ENCODE measurements at regions not wholly inside any gene's neighbourhood (a gene's known extent, or its start where the extent isn't known, plus 50 kb on each side); places are given as distances from the start of the nearest gene placed in this dataset.

DNA sequence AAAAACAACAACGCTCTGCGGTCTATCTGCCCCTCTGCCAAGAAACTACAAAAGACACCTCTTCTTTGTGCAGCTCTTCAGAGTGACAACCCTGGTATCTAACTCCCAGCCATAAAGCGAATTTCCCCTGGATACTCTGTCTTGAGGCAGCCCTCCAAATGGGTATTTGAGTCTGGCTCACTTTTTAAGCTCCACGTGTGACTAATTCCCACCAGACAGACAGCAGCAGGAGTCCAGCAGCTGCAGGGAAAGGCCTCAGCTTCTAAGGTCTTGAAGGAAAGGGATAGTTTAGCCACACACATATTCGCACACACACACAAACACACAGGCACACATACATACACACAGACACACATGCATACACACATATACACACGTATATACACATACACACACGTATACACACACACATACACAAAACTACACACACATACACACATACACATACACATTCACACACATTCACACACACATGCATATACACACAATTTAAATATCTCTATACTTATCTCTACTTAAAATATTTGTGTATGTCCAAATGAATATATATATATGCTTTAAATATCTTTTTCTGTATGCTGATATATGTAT is 188.8 kb downstream of the TSHZ3 start:
- DNase-seq, result no peak

DNA sequence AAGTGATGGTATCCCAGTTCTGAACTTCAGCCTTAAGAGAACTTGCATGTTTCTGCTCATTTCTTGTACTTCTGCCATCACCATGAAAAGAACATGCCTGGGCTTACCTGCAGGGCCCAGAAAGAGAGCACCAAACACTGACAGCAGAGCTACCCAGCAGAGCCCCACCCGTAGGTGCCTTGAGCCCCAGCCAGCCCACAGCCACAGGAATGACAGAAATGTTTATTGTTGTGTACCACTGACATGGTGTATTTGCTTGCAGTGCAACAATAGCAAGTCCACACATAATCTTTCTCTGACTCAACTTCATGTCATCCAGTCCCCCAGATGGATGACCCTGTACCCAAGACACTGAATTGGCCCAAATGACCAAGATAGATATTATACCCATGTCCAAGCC is 195.2 kb downstream of the TSHZ3 start:
- no peak for DNase-seq

GRCh38 chr19:31152906-31153305 is 196.3 kb downstream of the TSHZ3 start:
- no peak for DNase-seq

GRCh38 chr19:31149441-31149941 is 199.7 kb downstream of the TSHZ3 start:
- no peak for DNase-seq

- DNase-seq, result no peak
Observed at GRCh38 chr19:31148671-31149070, 200.6 kb downstream of the TSHZ3 start.

DNA sequence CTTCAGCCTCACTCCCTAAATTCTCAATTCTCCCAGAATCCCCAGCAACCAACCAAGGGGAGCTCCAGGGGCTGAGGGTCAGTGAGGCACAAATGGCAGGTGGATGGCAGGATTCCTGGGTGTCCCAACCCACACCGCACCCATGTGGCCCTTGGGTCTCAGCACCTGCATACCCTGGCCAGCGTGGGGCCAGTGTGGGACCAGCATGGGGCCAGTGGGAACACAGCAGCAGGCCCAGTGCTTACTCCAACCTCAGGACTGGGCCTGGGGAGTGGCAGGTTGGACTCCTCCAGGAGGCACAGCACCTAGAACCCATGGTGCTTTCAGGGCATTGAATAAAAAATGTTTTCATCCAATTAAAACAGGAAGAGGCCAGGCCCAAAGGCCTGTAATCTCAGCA is 202.0 kb downstream of the TSHZ3 start:
- DNase-seq, result no peak

DNA sequence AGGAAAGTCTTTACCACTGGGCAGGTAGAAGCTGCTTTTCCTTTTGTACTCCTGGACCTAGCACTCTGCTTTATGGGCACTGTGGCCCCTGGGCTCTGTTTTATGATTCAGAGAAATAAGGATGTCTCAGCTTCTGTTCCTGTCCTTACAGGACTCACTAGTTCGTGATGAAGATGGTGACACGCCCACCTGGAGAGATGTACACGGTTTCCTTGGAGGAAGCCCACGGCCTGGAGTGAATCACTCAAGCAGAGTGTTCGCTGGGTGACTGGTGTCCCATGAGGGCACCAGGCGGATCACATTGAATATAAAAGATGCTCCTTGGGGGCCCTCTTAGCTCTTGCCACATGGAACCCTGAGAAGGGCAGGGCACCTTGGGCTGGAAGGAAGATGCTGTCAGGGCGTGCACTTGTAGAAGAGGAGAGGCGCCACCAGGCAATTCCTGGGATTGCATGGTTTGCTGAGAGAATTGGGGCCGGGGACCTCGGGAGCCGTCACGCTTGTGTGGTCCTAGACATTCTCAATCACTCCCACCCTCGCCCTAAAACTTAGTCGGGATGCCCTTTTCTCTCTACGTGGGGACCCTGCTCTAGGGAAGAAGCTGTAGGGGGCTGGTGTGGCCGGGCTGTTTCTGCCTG is 202.6 kb downstream of the TSHZ3 start:
- DNase-seq, result no peak

- DNase-seq, result no peak
Observed at GRCh38 chr19:31146015-31146414, 203.2 kb downstream of the TSHZ3 start.

GRCh38 chr19:31145007-31145406 is 204.2 kb downstream of the TSHZ3 start:
- DNase-seq, result no peak

DNA sequence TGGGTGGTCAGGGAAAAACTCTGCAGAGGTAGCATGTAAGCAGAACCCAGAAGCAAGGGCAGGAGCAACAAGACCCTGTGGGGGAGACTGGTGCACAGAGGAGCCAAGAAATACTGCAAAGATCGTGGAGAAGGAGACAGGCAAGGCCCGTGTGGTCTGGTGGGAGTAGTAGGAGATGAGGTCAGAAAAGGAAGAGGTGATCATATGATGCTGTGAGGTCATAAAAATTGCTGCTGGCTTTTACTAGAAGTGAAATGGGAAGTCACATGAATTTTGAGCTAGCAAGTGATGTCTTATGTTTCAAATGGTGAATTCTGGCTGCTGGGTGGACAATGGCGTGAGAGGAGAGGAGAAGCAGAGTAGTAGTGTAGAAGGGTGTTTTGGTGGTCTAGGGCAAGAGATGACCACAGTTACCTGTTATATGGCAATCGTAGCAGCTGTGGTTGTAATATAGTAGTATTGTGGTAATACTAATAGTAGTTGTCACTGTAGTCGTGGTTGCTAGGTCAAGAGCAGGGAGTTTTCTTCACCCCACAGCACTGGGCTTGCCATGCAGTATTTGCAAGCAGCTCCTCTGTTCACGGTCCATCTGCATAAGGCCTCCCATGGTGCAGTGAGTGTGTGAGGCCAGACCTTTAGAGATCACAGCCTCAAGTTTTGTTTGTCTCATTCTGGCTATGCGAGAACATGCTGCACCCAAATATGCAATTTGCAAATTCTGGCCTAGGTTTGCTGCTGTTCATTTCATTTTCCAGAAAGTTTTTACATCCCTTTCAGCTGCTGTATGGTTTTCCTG is 205.0 kb downstream of the TSHZ3 start:
- no peak for DNase-seq

- DNase-seq, result no peak
Observed at GRCh38 chr19:31141301-31141700, 207.9 kb downstream of the TSHZ3 start.

DNA sequence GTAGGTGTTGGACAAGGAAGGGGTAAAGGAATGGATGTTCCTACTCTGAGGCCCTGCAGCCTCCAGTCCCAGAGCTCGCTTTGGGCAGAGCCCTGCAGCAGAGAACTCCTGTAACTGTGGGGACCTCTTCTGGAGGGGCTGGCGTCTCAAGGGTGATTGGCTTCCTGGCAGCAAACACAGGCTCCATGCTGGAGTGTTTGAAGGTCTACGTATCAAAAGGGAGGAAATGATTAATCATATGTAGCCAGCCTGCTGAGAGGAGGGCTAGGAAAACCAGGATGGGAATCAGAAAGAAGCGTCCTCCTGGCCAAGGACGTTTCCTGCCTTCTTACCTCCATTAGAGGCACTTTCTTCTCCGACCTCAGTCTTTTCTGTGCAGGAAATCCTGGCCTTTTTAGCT is 208.5 kb downstream of the TSHZ3 start:
- DNase-seq, result peak in 1 of 2 experiments; percentile 29

DNA sequence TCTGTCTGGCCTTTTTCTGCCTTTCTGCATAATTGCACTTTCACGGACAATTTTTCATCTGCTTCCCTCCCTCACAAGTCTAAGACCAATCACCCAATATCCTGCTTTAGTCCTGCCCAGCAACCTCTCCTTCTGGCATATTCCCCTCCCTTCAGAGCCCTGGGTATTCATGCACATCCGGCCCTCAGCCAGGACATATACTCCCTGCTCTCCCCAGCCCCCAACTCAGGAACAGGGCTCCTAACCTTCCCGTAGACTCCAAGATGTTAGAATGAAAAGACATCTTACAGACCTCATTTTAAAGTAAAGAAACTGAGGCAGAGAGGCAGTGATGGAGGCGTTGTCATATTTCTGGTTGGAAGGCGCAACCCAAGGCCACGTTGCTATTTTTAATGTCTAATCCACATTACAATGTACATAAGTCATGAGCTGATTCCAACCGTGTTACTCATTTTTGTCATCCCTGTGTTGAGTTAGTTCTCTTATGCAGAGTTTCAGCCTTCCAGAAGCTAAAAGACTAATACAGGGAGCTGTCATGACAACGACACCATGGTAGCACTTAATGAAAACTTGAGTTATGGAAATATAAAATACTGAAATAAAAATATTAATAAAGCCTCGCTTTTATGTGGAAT is 209.2 kb downstream of the TSHZ3 start:
- peak in 1 of 2 experiments; percentile 16 for DNase-seq

DNA sequence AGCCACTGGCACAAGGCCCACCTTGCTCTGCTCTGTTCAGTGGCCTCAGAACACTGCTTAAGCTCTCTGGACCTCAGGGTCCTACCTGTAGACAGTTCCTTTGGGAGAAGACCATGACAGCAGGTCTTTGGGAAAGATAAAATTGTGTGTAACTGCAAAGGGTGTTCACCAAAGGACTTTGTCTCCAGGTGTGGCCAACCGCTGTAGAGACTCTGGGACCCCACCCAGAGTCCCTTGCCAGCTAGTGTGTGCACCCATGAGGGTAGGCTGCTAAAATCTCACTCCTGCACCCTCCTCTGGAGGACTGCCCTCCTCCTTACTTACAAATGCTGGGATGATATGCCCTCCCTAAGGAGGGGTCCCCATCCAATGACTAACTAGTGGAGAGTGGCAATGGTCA is 211.2 kb downstream of the TSHZ3 start:
- no peak for DNase-seq

DNA sequence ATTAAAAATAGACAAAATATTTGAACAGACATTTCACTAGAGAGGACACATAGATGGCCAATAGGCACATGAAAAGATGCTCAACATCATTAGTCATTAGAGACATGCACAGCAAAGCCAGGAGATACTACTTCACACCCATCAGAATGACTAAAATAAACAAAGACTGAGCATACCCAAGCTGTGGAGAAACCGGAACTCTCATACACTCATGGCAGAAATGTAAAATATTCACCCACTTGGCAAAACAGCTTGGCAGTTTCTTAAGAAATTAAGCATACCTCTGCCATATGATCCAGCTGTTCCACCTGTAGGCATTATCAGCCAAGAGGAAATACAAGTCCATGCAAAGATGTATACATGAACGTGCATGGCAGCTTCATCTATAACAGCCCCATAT is 213.4 kb downstream of the TSHZ3 start:
- DNase-seq, result no peak

- DNase-seq, result no peak
Observed at GRCh38 chr19:31132753-31133110, 216.5 kb downstream of the TSHZ3 start.

- DNase-seq, result no peak
Observed at GRCh38 chr19:31128291-31128690, 220.9 kb downstream of the TSHZ3 start.

DNA sequence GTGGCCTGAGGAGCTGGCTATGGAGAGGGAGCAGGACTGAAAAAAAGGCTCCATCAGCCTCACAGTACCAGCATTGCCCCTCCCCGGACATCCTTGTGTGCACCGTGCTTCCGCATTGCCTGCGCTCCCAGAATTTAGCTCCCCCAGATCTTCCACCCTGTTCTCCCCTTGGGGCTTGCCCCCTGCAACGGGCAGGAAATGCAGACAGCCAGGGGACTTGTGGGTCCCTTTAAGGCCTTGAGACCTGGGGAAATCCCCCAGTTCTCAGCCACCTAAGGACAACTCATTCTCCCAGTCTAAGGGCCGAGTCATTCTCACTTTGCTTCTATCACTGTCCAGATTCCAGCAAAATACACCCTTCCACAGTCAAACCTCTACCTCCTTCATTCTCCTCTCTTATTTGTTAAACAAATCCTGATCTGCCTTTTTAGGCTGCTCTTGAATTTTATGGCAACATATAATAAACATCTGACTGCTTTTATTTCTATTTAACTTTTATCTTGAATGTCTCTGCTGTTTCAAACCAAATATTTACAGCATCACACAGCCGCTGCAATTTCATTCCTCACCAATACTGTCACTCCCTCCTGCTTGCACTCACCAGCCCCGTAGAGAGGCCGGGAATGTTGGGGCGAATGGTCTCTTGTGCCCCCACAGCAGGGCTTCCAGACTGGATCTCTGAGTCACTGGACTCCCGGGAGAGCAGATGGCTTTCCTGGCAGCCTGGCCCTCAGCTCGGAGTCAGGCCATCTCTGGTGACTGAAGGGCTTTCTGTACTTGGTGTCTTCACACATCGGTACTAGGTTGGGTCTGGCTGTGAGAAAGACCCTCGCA is 221.9 kb downstream of the TSHZ3 start:
- peak; percentile 48 to 53 for DNase-seq

DNA sequence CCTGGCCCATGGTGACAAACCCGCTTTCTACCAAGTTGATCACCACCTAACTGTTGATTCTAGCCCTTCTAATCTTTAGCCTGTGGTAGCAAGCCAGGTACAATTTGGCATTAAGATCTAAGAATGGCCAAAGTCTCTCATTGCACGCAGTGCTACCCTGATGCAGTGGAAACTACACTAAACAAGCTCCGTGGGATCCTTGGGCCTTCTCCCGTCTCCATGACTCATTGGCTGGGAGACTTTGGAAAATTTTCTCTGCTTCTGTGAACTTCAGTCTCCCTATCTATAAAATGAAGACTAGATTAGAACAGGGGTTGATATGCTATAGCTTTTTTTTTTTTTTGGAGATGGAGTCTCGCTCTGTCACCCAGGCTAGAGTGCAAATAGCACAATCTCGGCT is 223.0 kb downstream of the TSHZ3 start:
- DNase-seq, result no peak

DNA sequence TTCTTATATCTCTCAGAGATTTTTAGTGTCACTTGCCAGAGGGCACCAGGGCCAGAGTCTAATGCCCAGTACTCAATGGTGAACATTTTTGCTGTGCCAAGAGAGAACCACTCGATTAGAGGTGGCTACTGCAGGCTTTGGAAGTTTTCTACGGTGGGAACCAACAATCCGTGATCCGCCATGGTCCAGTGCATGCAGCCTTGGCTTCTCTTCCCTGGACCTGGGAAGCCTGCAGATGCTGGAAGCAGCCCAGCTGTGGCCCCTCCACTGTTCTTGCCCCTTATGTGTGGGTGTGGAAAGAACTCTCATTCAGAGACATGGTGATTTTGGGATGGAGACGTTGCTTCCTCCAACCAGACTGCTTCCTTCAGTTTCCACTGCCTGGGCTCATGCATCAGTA is 224.2 kb downstream of the TSHZ3 start:
- DNase-seq, result no peak

DNA sequence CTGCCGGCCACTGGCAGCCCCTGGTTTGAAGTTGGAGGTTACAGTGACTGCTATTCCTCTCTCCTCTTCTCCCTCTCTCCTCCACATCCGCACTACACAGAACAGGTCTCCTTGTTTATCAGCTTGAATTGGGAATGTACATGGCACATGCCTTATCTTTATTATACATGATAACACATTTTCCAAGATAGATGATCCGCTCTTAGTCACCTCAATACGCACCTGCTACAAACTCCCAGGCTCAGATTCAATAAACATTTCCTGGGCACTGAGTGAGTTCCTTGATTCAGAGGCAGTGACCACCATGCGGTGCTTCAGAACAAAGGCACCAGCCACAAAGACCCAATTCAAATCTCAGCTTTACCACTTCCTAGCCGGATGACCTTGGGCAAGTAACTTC is 227.7 kb downstream of the TSHZ3 start:
- DNase-seq, result no peak

DNA sequence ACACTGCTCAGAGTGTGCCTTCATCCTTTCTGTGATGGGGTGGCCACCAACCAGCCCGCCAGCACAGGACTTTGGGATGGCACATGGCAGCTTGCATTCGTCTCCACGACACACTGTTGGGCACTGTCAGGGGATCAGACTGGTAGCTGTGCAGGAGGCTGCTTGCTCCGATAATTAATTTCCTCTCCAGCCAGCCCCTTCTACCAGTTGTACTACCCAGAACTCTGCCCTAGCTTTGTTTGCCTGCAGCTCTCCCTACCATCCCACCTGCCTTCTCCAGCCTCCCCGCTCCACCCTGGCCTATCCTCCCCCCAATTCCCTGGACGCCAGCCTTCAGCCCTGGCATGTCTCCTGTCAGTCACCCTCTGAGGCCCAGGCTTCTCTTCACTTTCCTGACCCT is 228.3 kb downstream of the TSHZ3 start:
- no peak for DNase-seq
